HG03175 (cell line): ENCODE measurements at regions not wholly inside any gene's neighbourhood (a gene's known extent, or its start where the extent isn't known, plus 50 kb on each side); places are given as distances from the start of the nearest gene placed in this dataset.

Source experiments
- ATAC-seq: cut with Tn5 transposase; IDR thresholded peaks from one replicate; pipeline ENCODE4 v1.9.1; 2021; ENCODE audit warnings: mild to moderate bottlenecking, moderate library complexity; ENCODE audit not compliant: unreplicated experiment

DNA sequence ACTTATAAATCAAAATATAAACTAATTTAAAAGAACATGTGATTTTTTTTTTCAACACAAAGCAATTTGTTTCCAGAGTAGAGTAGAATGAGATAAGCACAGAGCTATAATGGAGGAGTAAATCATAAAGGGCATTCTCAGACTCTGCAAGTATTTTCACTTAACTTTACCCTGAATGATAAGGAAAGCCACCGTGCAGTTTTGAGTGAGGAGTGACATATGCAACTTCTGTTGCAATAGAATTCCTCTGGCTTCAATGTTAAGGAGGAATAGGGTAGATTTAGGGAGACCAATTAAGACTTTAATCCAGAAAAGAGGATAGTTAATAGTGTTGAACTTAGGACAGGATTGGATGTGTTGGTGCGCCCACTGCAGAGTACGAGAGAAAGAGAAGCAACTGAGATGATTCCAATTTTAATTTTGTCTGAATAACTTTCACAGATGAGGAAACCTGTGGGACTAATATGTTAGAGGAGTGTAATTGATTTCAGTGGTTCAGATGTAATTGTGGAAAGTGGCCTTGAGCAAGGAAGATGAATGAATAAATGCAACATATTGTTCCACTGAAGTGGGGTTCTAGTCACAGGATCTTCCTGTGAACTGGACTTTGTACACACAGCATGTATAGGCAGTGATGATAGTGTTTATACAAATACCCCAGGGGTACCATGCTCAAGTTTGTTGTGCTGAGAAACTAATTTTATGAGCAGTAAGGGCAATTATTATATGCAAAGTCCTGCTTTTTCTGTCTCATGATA, 255.5 kb upstream of the ANO3 start:
- no peak for ATAC-seq

DNA sequence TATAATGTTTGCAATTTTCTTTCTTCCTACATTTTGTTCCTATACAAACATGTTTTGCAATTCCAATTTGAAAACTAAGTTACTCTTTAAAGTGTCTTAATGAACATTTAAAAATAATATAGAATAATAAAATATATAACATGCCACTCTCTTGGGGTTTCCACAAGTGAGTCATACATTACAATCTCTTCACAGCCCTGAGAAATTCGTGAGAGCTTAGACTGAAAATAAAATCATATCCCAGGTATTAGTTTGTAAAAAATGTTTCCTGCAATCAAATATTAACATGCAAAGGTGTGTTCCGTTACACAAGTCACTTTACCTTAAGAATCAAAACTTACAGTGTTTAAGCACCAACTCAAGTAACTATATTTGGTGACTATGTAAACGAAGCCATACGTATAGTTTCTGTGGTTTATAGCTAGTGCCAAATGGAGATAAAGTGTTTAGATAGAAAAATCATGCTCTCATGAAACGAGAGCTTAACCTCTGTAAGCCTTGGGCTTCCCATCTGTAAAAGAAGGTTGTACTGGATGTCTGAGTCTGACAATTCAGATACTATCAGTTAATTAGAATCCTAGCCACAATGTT, 253.6 kb upstream of the ANO3 start:
- peak; percentile 76 for ATAC-seq

DNA sequence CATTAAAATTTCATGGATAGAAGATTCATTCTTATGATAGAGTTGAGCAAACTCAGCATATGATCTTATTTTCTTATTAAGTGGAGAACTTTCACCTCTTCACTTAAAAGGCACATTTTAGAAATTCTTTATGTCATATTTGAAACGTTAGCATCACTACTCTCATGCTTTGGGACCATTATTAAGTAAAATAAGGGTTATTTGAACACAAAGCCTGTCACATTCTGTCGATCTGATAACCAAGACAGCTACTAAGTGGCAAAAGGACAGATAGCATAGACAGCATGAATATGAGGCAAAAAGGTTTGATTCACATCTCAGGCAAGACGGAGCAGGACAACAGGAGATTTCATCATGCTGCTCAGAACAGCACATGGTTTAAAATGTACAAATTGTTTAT, 247.6 kb upstream of the ANO3 start:
- ATAC-seq: no peak

DNA sequence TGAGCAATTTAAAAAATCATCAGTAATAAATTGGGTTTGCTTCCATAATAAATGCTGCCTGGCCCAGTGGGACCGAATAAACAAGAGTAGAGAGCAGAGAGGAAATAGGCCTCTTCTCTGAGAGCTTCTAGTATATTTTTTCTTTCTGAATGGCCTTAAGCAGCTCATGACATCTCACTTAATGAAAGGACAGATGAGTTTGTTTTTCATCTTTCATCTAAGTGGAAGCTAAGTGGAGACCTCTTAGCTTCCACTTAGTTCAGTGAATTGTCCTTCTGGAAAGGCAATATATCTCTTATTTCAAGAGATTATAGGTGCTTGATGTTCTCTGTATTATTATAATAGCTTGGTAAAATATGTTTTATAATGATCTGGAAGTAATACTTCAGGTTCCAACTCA, 245.9 kb upstream of the ANO3 start:
- no peak for ATAC-seq

DNA sequence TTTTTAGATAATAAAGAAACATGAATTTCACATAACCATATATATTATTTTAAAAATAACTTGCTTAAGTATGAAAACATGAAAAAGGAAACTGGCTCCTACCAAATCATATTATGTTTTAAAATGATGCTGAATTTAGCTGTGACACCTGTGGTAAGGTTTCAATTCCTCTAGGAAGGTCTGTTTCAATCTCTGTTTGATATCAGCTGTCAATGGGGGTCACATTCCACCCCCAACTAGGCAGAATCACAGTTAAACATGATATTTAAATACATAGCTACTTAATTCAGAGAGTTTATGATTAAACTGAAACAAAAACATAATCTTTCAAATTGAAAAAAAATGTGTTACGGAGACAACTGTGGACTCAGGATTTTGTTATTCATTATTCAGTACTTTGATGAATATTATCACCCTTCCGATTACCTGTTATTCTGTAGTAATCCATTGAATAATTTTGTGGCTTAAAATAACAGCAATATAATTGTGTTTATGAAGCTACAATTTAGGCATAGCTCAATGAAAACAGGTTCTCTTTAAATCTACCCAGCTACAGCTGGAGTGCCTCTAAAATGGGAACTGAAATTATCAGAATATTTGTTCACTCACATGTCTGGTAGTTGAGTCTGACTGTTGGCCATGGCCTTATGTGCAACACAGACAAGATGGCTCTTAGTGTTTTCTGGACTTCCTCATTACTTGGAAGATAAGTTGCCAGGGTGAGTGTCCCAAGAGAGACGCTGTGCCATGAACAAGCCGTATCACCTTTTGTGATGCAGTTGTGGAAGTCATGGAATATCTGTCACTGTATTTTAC, 244.6 kb upstream of the ANO3 start:
- peak; percentile 93 for ATAC-seq

DNA sequence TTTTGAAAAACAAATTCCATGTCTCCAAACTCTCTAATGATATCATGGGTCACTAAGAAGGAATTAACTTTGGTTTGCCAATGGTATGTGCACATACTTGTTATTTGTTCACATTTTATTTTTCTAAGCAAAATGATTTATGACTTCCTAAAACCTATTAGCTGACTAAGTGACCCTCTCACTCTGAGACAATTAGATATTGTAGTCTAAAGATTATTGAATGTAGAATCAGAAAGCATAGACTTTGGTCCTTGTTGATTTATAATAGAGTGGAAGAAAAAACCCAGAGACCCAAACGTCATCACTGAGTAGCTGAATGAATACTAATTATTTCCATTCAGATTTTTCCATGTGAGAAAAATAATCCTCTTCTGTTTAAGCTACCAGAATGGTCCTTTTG, 243.5 kb upstream of the ANO3 start:
- no peak for ATAC-seq

DNA sequence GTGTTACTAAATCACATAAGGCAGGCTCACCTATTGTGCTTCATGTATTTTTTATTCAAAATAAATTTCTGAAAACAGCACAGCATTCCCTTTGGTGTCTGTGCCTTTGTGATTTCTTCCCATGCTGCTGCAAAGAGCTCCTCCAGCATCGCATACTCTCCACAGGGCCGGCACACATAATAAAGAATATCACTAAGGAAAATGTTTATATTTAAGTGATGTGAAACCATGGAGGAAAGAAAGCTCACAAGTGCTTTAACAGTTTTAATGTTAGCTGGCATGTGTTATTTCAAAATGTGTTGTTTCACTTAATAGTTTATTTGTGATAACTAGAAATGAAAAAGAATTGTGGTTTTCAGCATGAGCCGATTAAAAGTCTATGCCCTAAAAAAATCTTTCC, 241.3 kb upstream of the ANO3 start:
- no peak for ATAC-seq

DNA sequence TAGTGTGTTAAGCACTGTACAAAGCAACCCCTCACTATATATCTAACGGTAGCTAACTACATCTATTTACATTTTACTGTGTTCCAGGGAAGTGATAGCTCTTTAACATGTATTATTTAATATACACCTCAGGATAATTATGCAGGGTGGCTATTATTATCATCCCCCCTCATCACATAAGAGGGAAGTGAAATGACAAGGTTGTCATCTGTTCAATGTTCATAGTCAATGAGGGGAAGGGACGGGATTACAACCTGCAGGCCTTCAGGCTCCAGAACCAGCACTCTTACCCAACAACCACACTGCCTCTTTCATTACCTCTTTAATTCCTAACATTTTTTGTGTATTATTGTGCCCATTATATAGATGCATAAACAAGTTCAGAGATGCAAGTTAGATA, 238.7 kb upstream of the ANO3 start:
- ATAC-seq: no peak

DNA sequence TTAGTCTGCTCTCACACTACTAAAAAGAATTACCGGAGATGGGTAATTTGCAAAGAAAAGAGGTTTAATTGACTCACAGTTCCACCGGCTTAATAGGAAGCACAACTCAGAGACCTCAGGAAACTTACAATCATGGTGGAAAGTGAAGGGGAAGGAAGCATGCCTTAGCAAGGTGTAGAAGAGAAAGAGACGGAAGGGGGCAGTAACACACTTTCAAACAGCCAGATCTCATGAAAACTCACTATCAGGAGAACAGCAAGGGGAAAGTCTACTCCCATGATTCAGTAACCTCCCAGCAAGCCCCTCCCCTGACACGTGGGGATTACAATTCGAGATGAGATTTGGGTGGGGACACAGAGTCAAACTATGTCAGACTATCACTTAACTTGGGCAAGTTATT, 236.6 kb upstream of the ANO3 start:
- ATAC-seq: no peak

DNA sequence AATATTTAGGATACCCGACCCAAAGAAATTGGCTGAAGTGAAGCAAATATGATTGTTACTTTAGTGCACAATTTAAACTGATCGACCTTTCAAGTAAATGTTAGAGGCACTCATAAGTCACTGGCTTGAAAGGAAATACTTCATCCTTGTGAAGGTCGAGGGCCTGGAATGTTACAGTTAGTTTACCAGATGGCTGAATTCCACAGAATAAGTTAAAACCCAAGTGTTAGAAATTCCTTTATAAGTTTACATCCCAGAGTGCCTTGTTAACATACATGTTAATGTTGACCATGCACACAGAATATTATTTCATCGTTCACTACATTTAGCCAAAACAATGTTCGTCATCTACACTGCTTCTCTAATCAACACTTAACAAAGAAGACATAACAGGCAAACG, 235.5 kb upstream of the ANO3 start:
- ATAC-seq: no peak

DNA sequence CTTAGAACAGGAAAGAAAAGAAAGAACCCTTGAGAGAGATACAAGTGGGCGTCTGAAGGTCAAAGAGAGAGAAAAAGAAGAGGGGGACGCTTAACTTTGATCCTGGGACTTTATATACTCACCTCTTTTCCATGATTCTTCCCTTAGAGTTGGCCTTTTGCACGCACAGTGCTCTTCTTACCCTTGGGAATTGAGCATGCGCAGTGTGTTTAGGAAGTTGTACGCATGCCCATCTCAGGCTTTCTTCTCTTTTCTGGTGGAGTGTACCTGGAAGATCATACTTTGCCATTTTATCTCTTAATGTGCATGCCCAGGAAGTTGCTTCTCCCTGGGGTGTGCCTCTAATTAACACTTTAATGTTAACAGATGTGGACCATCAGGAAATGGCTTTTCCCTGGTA, 229.6 kb upstream of the ANO3 start:
- ATAC-seq: no peak

DNA sequence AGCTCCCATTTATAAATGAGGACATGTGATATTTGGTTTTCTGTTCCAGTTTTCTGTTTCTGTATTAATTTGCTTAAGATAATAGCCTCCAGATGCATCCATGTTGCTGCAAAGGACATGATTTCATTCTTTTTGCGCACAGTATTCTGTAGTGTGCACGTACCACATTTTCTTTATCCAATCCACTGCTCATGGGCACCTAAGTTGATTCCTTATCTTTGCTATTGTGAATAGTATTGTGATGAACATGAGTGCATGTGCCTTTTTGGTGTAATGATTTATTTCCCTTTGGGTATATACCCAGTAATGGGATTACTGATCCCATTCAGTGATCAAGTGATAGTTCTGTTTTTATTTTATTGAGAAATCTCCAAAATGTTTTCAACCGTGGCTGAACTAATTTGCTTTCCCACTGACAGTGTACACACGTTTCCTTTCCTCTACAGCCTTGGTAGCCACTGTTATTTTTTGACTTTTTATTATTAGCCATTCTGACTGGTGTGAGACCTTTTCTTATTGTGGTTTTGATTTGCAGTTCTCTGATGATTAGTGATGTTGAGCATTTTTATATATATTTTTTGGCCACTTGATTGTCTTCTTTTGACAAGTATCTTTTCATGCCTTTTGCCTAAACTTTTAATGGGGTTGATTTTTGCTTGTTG, 226.0 kb upstream of the ANO3 start:
- ATAC-seq: no peak

DNA sequence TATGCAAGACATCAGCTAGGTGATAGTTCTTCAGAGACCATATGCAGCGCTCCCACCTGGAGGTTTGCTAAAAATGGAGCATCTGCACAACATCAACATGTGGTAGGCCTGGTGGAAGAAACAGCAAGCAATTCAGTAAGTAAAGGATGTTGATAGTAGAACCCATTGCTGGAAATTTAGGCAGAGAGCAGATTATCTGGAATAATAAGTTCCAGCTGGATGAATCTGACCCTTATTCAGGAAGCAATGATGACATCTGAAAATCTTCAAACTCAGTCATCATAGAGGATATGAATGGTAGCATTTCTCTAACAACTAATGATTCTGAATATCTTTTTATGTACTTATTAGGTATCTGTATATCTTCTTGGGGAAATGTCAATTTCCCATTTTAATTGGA, 225.2 kb upstream of the ANO3 start:
- no peak for ATAC-seq

DNA sequence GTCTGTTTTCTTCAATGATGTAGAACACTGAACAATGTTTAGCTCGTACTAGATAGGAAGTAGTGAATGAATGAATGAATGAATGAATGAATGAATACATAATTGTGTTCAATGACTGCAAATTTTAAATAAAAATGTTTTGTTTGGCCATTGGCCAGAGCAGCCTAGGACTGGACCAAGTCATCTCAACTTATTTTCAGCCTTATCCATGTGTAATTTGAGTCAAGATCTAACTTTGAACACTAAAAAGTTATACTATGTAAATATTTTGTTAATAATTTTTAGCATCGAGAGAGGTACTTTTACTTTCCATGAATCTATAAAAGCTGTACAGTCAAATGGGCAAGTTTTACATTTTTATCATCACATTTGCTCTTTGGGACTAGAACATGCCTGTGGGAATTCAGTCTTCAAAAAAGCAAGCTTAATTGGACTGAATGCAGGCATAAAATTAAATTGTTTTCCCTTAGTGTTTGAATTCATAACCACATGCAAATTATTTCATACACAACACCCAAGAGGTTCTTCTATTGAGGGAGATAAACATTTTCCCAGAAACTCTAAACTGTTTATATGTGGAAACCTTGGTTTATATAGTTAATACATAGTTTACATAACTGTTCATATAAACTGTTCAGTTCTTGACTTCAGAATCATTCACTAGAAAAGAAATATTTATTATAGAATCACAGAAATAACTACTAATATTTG, 222.1 kb upstream of the ANO3 start:
- no peak for ATAC-seq

DNA sequence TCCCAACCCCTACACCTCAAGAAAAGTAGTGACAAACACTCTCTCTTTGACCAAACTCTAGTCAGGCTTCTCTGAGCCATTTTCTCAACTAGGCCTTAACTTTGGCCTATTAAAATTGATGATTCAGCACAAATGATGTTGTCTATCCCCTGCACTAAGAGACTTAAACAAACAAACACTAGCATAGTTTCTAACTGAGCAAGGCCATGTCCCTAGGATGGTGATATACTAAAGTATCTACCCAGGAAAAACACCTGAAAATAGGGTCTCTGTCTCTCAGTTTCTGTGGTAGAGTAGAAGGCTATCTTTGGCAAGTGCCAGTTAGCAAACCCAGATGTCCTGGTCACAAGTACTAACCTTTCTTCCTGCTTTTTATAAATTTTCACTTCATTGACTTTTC, 219.7 kb upstream of the ANO3 start:
- no peak for ATAC-seq

DNA sequence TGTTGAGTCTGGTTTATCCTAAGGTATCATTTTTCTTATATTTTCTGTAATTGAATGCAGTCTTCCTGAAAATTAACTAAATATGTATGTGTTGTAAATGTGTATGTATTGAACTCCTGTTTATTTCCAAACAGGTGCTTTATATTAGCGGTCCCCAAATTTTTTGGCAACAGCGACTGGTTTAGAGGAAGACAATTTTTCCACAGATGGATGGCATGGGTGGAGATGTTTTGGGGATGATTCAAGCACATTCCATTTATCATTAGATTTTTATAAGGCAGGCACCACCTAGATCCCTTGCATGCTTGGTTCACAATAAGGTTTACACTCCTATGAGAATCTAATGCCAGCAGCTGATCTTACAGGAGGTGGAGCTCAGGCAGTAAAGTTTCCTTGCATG, 210.5 kb upstream of the ANO3 start:
- no peak for ATAC-seq

DNA sequence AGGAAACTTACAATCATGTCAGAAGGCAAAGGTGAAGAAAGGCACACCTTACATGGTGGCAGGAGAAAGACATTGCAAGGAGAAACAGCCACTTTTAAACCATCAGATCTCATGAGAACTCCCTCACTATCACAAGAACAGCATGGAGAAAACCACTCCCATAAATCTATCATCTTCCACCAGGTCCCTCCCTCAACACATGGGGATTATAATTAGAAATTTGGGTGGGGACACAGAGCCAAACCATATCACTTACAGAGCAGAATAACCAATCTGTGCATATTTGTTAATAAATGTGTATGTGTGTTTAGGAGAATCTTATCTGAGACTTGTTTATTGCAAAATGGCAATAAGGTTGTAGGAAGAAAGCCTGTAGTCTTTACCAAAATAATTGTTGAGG, 205.2 kb upstream of the ANO3 start:
- no peak for ATAC-seq

DNA sequence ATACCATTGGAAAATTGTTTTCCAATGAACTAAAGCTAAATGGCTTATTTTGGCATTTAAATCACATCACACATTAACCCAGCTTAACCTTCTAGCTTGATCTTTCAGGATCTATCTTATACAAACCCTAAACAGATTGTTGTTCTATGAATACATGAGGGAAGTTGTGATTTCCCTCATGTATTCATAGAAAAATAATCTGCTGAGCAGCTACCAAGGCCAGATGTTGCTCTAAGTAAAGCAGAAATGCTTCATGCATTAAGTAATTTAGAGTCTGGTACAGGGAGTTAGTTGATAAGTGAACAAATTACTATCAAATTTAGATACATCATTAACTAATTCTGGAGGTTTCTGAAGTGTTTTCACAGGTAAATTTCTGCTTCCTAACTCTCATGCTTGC, 204.6 kb upstream of the ANO3 start:
- ATAC-seq: no peak

DNA sequence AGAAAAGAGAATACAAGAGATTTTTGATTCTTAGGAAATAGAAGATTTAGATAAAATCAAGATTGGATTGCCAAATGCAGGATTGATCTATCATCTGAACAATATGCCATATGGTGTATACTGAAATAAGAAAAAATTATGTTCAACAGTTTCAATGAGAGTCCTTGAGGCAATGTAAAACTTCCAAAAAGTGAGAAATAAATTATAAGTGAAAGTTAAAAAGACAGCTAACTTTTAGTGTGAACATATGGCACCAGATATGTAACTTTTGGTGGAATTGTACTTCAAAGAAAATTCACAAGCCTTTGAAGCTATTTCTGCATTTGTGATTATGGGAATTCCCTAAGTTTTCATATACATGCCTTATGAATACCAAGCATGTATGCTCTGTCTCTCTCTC, 200.5 kb upstream of the ANO3 start:
- no peak for ATAC-seq

DNA sequence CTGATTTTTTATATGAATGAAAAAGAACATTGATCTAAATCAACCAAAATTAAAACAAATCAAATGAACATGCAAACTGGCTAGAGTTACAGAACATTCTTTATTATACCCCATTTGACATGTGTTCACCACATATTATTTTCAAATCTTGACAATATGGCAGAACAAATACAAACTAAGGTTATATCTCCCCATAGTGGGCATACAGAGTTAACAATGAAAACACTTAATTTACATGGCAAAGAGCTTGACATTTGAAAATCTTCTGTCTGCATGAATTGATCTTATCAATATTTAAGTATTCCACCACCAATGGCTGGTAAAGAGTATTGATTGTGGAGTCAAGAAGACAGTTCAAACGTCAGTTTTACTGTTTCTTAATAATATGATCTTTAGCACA, 197.9 kb upstream of the ANO3 start:
- ATAC-seq: no peak
